ENCODE measurements at regions not wholly inside any gene's neighbourhood (a gene's known extent, or its start where the extent isn't known, plus 50 kb on each side); places are given as distances from the start of the nearest gene placed in this dataset.

DNA sequence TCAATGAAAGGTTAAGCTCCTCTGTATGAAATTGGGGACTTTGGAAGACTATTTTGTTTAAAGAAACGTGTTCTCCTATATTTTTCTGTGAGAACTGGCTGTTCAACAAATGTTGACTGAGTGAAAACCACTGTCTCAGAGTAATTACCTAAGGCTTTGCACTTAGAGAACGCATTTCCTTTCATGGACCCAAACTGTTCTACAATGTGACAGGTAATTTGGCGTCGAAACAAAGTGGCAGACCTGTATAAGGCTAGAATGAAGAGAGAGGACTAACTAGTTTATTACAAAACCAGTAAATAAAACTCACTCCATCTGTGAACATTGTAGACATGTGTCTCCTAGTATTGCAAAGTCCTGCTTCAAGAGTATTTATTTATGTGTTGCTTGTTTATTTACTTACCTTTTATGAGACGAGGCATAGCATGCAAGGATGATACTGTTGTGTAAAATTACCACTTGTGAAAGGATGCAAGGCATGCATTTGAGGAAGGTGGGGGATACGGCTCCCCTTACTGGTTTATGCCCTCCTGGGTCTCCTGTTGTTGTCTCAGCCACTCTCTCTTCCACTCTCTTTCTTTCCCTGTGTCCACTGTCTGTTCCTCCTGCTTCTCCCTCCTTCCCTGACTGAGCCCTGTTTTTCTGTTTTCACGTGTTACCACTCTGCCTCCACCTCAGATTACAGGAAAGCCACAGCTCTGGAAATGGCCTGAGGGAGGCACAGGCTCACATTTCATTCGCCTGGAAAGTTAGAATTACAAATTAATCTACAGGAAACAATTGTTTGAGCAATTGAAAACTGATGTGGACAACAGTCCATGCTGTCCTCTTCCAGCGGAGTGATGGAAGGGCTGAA, 444.0 kb upstream of the ZNF608 start:
- DNase-seq = peak; percentile 94

DNA sequence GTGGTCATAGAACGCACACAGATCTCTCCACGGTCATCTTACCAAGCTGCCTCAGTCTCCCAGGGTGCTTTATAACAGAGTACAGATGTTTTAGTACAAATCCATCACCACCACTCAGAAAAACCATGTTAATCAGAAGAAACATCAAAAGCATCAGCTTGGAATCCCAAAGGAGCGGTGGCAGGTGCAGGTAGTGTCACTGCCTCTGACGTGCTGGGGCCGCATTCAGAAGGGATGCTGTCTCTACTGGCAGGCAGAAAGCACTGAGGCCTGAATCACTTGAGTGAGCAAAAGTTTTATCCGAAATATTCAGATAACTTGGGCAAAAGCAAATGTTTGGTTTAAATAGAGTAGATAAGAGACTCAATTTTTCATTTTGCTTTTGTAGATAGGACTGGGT, 448.4 kb upstream of the ZNF608 start:
- DNase-seq = peak; percentile 46

- peak; percentile 95 for DNase-seq
Measured at GRCh38 chr5:125196481-125197111, 450.2 kb upstream of the ZNF608 start.

DNA sequence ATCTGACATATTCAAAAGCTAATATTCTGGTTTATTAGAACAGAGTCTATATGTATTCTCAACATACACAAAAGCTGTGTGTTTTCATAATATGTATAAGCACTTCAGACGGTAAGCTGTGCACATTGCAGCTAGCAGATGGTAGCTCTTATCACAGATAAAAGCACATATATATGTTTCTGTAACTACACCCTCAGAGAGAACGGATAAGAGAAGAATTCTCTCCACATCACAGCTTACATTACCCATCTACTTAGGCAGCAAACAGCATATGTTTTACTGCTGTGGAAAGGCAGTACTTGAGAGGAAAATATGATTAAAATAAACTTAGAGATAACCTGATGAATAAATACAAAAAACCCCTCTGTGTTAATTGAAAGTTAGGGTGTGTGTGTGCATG, 450.9 kb upstream of the ZNF608 start:
- peak; percentile 84 for DNase-seq

- DNase-seq = peak; percentile 100
Measured at GRCh38 chr5:125198270-125198974, 452.0 kb upstream of the ZNF608 start.

- peak; percentile 70 for DNase-seq
Measured at GRCh38 chr5:125199373-125199772, 452.9 kb upstream of the ZNF608 start.

DNA sequence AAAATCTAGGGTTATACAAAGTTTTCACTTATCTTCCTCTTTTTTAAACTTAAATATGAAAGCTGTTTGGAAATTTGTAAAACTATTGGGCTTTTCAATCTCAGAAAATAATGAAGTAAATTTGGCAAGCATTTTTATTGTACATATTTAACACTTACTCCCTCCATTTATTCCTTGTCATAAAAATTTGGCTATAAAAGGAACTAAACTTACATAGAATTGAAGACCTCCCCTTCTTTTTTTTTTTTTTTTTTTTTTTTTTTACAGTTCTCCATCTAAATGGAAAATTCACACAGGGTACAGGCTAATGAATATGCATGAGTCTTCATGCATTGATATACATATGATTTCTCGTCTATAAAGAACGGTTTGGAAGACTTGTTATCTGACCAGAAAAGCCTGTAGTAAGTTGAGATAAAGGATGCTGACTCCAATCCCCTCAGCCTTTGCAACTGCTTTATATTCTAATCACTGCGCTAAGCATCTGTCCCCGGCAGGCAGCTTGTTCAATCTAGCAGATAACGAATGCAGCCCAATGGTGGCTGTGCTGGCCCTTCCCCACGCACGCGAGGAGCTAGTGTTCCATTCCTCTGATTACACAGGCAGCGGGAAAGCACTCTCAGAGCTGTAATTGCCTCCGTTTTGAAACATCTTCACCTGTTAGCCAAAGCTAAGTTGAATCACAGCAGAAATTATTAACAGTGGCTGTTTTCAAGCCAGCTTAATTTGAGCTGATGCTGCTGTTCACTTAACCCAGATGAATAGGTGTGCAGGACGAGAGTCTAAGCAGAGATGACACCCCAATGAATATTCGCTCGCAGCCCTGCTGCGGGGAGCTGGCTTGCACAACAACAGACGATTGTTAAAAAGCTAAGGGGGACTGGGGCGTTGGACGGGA, 453.8 kb upstream of the ZNF608 start:
- peak; percentile 94 for DNase-seq

- no peak for DNase-seq
Measured at GRCh38 chr5:125200866-125201373, 454.5 kb upstream of the ZNF608 start.

DNA sequence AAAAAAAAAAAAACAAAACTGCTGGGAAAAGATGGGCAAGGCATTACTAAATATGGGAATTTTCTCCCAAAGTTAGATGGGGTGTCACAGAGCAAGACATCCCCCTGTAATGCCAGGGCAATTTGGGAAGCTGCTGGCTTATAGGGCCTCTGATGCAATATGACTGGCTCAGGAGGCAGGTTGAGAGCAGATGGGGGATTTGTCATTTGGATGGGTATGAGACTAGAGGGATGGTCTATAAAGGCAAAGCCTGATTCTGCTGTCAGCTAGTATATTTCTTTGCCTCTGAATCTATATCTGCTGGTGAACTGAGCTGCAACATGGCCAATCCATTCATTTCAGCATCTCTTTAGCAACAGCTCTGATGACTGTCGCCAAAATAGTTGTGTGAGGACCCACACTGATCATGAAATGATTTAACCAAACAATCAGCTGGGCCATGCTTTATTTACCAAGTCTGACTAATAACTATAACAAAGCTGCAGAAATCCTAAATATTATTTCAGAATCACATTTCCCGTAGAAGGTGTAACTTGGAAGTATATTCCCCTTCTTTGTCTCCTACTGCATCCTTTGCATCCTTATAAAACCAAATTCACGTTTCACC, 455.1 kb upstream of the ZNF608 start:
- DNase-seq = peak; percentile 82

DNA sequence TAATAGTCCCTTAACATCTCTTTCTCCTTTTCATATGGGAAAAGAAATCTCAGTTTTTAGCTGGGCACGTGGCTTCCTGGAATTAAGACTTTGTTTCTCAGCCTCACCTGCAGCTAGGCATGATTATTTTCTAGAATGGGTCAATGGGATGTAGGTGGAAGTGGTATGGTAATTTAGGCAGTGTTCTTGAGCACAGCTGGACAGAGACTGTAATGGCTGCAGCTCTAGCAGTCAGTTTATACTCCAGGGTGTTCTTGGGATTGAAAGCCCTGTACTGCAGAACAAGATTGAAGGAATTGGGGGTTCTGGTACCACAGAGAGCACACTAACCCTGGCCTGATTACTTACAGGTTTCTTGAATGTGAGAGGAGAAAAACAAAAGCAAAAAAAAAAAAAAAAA, 455.9 kb upstream of the ZNF608 start:
- DNase-seq = peak; percentile 49

- DNase-seq = no peak
Measured at GRCh38 chr5:125202871-125203438, 456.5 kb upstream of the ZNF608 start.

GRCh38 chr5:125203912-125204311, 457.5 kb upstream of the ZNF608 start:
- DNase-seq = no peak

DNA sequence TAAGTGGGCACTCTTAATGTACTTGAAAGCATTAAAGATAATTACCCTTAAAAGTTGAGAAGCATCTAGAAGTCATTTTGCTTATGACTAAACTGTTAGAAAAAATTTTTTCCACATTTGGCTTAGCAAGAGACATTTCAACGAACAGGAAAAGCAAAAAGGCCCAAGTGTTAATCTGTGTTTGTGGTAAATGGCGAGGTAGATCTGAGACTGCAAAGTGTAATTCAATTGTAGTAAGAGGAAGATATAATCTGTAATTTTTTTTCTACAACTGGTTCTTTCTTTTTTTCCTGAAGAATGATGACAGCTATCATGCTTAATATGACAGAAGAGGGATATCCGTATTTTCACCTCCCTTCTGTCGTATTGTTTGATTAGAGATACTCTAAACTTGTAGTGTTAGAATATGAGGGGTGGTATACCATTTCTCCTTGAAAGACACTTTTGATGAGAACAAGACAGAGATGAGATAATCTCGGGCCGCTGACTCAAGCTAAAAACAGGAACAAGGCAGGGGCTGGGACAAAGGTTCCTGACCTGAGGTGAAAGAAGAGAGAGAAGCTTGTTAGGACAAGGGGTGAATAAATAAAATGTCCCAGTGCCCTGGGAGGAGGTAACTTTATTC, 459.3 kb upstream of the ZNF608 start:
- no peak for DNase-seq

- no peak for DNase-seq
Measured at GRCh38 chr5:125207856-125208255, 461.4 kb upstream of the ZNF608 start.

DNA sequence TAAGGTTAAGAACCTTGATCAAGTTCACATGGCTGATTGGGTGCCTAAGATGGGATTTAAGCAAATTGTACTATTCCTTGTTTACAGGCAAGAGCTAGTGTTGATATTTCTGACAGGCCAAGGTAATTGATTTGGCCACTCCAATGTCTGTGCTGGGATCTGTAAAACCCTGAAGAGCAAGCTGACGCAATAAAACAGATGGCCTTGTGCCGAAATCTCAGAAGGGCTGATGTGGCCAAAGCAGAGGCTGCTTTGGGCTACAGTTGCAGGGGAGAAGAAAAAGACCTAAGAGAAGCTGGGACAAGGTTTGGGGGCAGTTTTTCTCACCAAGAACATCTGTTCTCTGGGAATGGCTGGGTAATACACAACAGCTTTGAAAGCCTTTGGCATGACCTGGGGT, 463.2 kb upstream of the ZNF608 start:
- no peak for DNase-seq

GRCh38 chr5:125210242-125210947, 464.0 kb upstream of the ZNF608 start:
- DNase-seq = no peak

DNA sequence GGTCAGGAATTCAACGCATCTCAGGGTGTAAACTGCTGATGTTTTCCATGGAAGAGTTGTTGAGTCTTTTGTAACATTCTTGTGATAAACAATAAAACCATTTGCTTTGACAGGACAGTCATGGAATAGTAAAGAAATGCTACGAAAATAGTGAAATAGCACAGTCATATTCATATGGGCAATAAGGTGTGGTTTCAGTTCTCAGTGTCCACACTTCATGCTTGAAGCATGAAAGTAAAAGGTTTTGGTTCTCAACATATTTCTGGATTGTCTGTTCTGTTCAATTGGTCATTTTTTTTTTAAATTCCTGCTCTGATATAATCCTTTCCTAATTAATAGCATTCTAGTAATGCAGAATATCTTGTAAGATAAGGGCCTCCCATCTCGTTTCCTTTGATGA, 467.6 kb upstream of the ZNF608 start:
- no peak for DNase-seq

DNA sequence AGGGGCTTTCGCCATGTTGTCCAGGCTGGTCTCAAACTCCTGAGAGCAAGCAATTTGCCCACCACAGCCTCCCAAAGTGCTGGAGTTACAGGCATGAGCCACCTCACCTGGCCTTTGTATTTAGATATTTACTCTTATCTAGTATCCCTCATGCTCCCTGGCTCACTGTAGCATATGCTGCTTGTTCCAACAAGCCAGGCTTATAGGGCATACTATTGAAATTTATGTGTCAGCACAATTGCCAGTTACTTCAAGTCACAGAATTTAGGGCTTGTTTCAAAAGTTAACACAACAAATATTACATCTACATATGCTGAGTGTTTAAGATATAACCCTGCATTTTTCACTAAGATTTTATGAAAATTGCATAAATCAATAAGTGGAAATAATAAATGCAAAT, 469.2 kb upstream of the ZNF608 start:
- DNase-seq = peak; percentile 53

DNA sequence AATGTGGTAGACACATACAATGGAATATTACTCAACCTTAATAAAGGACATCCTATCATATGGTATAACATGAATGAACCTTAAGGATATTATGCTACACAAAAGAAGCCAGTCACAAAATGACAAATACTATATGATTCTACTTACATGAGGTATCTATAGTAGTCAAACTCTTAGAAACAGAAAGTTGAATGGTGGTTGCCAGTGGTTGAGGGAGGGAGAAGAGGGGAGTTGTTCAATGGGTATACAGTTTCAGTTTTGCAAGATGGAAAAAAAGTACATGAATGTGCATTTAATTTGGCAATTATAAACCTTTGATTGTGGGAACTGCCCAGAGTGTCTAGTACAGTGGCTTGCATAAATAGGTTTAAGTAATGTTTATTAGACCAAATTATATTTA, 473.3 kb upstream of the ZNF608 start:
- no peak for DNase-seq

DNA sequence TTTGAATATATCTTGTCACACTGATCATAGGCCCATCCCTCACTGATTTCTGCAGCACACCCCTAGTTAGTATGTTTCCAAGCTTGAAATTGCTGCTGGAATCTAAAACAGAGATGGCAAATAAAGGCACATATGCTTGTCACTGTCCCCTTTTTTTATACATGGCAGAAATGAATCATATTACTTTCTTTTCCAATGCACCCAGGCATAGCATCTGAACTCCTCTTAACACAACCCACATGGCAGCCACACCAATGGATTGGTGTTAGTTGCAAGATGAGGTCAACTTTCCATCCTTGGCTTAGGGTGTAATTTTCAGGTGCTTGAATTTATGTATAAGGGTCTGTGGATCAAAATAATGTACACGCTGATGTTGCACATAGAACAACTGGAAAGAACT, 473.8 kb upstream of the ZNF608 start:
- peak; percentile 22 for DNase-seq
